HepG2 (cell line): ENCODE measurements at regions not wholly inside any gene's neighbourhood (a gene's known extent, or its start where the extent isn't known, plus 50 kb on each side); places are given as distances from the start of the nearest gene placed in this dataset.
"Not testable (repeated sequence)": the region's sequence is repeated elsewhere in the genome, so short reads cannot be mapped to it uniquely, and the experiment has no call there.

Experiments used
- ATAC-seq: fragments of 200-7000 bp; cut with Tn5 transposase; 3 replicates; pipeline ENCODE4 v1.9.1; 2020; ENCODE audit warnings: mild to moderate bottlenecking, moderate library complexity
- BruUV-seq: library from RNA; stranded (reverse); fragments of 400-500 nt; replicated peaks from 2 replicates; lab custom pipeline; 2021; lab: Mats Ljungman, UMichigan
- CTCF ChIA-PET: fragments of 300-600 bp; formaldehyde crosslinking; extraction: SDS; loops from one replicate; lab custom pipeline; 2021; ENCODE audit warnings: low total read pairs, inconsistent platforms, low intra/inter-chr PET ratio; lab: Yijun Ruan, JAX
- POLR2A ChIA-PET: fragments of 350-600 bp; sonication (Branson Sonifier 250); formaldehyde crosslinking; loops from one replicate; lab custom pipeline; 2020; ENCODE audit warnings: antibody characterized with exemption, inconsistent platforms; lab: Yijun Ruan, JAX
- DNase-seq: peaks from one replicate; pipeline ENCODE4 v3.0.0-alpha.2; 2015; ENCODE audit warnings: low spot score
- FAIRE-seq: peaks from 3 replicates; lab custom pipeline; 2011; peaks lifted over from hg19 to GRCh38; lab: Jason Lieb, UNC
- H2AFZ ChIP-seq: one replicate; pipeline ENCODE4 v1.6.1; 2011; ENCODE audit warnings: low read length, inconsistent platforms
- H3K27ac ChIP-seq: fragments of 300-600 bp; 3 replicates; pipeline ENCODE4 v1.8.0; 2011; ENCODE audit warnings: mixed run types, mild to moderate bottlenecking, mixed read lengths, low read length, inconsistent platforms; ENCODE audit not compliant: insufficient read depth; ENCODE audit errors: extremely low read length
- H3K27me3 ChIP-seq, 2 experiments: fragments of 200-600 bp in 1 of 2; 2 replicates in 1 of 2; 3 replicates in 1 of 2; pipeline versions ENCODE4 v1.6.0 to v1.8.0; 2011; ENCODE audit warnings: low read length in 2 of 2, mild to moderate bottlenecking in 2 of 2, moderate library complexity in 2 of 2, inconsistent platforms in 1 of 2; ENCODE audit not compliant: insufficient read depth in 2 of 2, control insufficient read depth in 1 of 2
- H3K36me3 ChIP-seq, 2 experiments: fragments of 200-600 bp in 1 of 2; replicated peaks in 1 of 2; 2 replicates in 1 of 2; 3 replicates in 1 of 2; pipeline versions ENCODE4 v1.5.1 to v1.8.0; 2011; ENCODE audit warnings: low read length in 2 of 2, inconsistent platforms in 1 of 2; ENCODE audit not compliant: insufficient read depth in 2 of 2, control insufficient read depth in 1 of 2
- H3K4me1 ChIP-seq: 2 replicates; pipeline ENCODE4 v1.5.1; 2012; ENCODE audit warnings: low read length, inconsistent platforms; ENCODE audit not compliant: insufficient read depth
- H3K4me2 ChIP-seq: 2 replicates; pipeline ENCODE4 v1.6.0; 2011; ENCODE audit warnings: low read depth, low read length, inconsistent platforms
- H3K4me3 ChIP-seq, 3 experiments: fragments of 200-600 bp in 1 of 3; sonication (generic), shearing (Covaris generic) in 1 of 3; replicated peaks in 1 of 3; 2 replicates each; pipeline ENCODE4 v1.5.1; 2011 to 2016; ENCODE audit warnings: low read length in 3 of 3, inconsistent platforms in 2 of 3, low read depth in 2 of 3, mild to moderate bottlenecking in 2 of 3, control low read depth in 1 of 3, mixed read lengths in 1 of 3; ENCODE audit not compliant: insufficient read depth in 1 of 3
- H3K79me2 ChIP-seq: one replicate; pipeline ENCODE4 v1.6.1; 2011; ENCODE audit warnings: low read length, inconsistent platforms; ENCODE audit not compliant: insufficient read depth
- H3K9ac ChIP-seq: 2 replicates; pipeline ENCODE4 v1.6.0; 2011; ENCODE audit warnings: mild to moderate bottlenecking, low read depth, low read length, inconsistent platforms; ENCODE audit not compliant: insufficient read depth
- H3K9me3 ChIP-seq: 2 replicates; pipeline ENCODE4 v1.5.1; 2012; ENCODE audit warnings: mild to moderate bottlenecking, low read length
- H4K20me1 ChIP-seq: 2 replicates; pipeline ENCODE4 v1.6.0; 2011; ENCODE audit warnings: inconsistent platforms, mild to moderate bottlenecking, low read length, moderate library complexity; ENCODE audit not compliant: insufficient read depth
- MAFK ChIP-seq, 2 experiments: IDR thresholded peaks in 1 of 2; conservative IDR thresholded peaks in 1 of 2; 2 replicates each; pipeline ENCODE4 v1.6.1; 2011; ENCODE audit warnings: improper control_type of control experiment in 2 of 2, low read length in 2 of 2
- WGBS: methylation state at CpG from one replicate; pipeline ENCODE4 v1.1.6; 2017; ENCODE audit warnings: low lambda C conversion rate; 5-methylcytosine and 5-hydroxymethylcytosine counted together
- in situ Hi-C: cut with HindIII; loops from 2 replicates; pipeline ENCODE4 v1.10.0; 2017; ENCODE audit warnings: low pct_unique_long_range_greater_than_20kb; ENCODE audit not compliant: extremely low pct_ligation_motif_present
- intact Hi-C: fragments of 100-400 bp; cut with micrococcal nuclease; formaldehyde crosslinking; loops from one replicate; pipeline ENCODE4 v1.10.0; 2022; ENCODE audit not compliant: unreplicated experiment

DNA sequence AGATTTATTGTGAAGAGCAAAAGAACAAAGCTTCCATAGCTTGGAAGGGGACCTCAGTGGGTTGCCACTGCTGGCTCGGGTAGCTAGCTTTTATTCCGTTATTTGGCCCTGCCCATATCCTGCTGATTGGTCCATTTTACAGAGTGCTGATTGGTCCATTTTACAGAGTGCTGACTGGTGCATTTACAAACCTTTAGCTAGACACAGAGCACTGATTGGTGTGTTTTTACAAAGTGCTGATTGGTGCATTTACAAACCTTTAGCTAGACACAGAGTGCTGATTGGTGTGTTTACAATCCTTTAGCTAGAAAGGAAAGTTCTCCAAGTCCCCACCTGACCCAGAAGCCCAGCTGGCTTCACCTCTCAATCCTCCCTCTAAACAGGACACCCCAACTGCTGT lies 91.6 kb downstream of the EBLN2 start:
- 0 out of 4 replicates have a peak, but pooled peaks of 1 of the 2 experiments have one; percentile 23 for TF ChIP-seq MAFK (conservative IDR thresholded peaks at IDR 0.05 in 1 of 2, IDR thresholded peaks at IDR 0.05 in 1 of 2; ENCODE audit: low read length in 2 of 2)
- H4K20me1 ChIP-seq, CTCF ChIA-PET, H3K27ac ChIP-seq, H3K4me1 ChIP-seq, BruUV-seq, H3K27me3 ChIP-seq, H3K36me3 ChIP-seq, H3K9ac ChIP-seq, H3K79me2 ChIP-seq, intact Hi-C loops, ATAC-seq, FAIRE-seq, H3K4me2 ChIP-seq, H3K4me3 ChIP-seq, DNase-seq, in situ Hi-C loops, H3K9me3 ChIP-seq, H2AFZ ChIP-seq, POLR2A ChIA-PET: not testable (repeated sequence)
- 71% methylated on average over 2 of the region's 2 CpGs for WGBS

DNA sequence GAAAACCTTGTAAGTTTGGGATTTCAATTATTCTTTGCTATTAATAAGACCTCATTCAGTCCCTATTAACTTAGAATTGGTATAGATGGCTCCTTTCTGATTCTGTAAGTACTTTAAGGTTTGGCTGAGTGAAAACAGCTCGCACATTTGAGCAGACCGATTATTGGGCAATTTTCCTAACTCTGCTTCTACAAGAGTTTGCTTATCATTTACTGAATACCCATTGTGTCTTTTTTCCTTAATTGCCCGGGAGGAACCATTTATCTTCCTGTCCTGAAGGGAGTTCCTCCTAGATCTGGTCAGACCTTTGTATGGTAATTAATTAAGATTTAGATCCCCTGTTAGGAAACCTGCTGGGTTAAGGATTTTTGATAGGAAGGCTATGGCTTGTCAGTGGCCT lies 92.8 kb downstream of the EBLN2 start:
- H3K4me1 ChIP-seq, H3K4me3 ChIP-seq, H3K27me3 ChIP-seq, H2AFZ ChIP-seq, ATAC-seq, FAIRE-seq, H3K9me3 ChIP-seq, BruUV-seq, H3K79me2 ChIP-seq, CTCF ChIA-PET, intact Hi-C loops, H3K4me2 ChIP-seq, H4K20me1 ChIP-seq, DNase-seq, in situ Hi-C loops, H3K36me3 ChIP-seq, H3K9ac ChIP-seq, H3K27ac ChIP-seq, POLR2A ChIA-PET: not testable (repeated sequence)
- 9% methylated on average over 3 of the region's 3 CpGs for WGBS

DNA sequence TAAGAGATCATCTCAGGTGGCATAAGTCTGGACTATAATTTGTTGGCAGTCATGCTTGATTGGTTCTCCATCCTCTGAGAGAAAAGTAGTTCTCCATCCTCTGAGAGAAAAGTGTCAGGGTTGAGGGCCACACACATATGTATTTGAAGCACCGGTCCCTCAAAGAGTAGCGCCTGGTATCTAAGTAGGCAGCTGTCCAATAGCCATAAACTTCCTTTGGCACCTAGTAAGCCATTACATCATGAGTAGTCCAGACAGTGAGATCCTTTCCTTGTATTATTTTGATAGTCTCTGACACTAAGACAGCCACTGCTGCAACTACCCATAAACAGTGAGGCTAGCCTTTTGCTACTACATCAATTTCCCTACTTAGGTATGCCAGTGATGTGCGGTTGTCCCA lies 94.0 kb downstream of the EBLN2 start:
- POLR2A ChIA-PET, H3K9me3 ChIP-seq, intact Hi-C loops, H4K20me1 ChIP-seq, H3K36me3 ChIP-seq, H3K27ac ChIP-seq, H3K4me2 ChIP-seq, BruUV-seq, H3K4me1 ChIP-seq, H3K9ac ChIP-seq, H3K79me2 ChIP-seq, CTCF ChIA-PET, ATAC-seq, FAIRE-seq, H3K27me3 ChIP-seq, DNase-seq, in situ Hi-C loops, H2AFZ ChIP-seq, H3K4me3 ChIP-seq: not testable (repeated sequence)
- WGBS: 91% methylated on average over 1 of the region's 3 CpGs
